GM21515 (cell line): ENCODE measurements at regions not wholly inside any gene's neighbourhood (a gene's known extent, or its start where the extent isn't known, plus 50 kb on each side); places are given as distances from the start of the nearest gene placed in this dataset.
A peak's percentile ranks its signal among the peaks of the same experiment; 100 is the strongest.
"Not testable (repeated sequence)": the region's sequence is repeated elsewhere in the genome, so short reads cannot be mapped to it uniquely, and the experiment has no call there.

Source experiments
- ATAC-seq: cut with Tn5 transposase; IDR thresholded peaks from one replicate; pipeline ENCODE4 v1.9.1; 2021; ENCODE audit not compliant: unreplicated experiment

DNA sequence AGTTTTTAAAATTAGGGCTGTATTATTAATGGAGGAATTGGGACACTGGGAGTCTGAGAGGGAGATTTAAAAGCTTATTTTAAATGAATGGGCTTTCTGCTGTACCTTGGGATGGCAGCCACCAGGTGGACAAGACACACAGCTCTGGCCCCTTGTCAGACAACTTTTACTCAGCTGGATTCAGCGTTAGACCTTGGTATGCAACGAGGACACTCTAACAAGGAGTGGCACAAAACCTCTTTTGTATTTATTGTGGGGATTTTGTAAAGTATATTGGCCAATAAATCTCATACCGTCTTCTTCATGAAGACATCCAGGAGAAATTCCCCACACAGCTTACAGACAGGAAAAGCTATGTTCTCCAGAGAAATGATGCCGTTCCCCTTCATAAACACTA is 105.7 kb downstream of the LCA5 start:
- no peak for ATAC-seq

DNA sequence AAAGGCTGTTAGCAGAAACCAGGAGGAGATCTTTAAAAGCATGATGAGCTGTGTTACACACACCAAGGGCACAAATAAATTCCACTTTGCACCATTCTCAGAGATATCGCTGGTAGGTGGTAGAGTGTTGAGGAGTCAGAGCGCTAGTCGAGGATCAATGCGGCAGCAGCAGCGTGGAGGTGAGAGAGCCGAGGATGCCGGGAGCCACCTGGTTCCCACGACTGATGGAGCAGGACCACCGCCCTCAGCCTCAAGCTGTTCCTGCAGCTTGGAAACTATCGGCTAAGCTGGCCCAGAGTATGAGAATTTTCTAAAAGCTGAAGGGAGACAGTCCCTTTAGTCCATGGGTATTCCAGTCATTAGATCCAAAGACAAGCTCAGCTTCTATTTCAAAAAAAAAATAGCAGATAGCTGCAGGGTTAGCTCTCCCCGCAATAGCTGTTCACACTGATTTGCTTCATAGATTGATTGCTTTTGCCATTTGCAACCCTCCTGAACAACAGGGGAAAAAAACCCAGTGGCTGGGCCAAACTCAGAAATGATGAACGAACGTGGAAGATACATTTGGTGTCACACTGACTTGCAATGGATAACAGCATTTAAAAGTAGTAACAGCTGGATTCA is 106.2 kb downstream of the LCA5 start:
- ATAC-seq, result no peak

DNA sequence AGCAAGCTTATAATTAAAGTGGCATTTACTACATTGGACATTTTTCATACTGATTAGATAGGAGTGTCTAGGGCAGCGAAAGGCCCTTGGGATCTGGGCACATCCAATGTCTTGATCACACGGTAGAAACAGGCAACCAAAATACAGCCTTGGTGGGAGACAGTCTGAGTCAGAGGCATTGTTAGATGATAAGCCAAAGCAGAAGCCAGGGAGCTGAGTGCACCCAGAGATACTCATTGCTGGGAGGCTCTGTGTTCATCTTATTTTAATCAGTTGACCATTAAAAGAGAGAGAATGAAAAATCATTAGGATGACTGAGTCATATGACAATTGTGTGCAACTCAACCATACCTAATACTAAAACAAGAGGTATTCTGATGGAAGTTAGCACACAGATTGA is 109.5 kb downstream of the LCA5 start:
- no peak for ATAC-seq

DNA sequence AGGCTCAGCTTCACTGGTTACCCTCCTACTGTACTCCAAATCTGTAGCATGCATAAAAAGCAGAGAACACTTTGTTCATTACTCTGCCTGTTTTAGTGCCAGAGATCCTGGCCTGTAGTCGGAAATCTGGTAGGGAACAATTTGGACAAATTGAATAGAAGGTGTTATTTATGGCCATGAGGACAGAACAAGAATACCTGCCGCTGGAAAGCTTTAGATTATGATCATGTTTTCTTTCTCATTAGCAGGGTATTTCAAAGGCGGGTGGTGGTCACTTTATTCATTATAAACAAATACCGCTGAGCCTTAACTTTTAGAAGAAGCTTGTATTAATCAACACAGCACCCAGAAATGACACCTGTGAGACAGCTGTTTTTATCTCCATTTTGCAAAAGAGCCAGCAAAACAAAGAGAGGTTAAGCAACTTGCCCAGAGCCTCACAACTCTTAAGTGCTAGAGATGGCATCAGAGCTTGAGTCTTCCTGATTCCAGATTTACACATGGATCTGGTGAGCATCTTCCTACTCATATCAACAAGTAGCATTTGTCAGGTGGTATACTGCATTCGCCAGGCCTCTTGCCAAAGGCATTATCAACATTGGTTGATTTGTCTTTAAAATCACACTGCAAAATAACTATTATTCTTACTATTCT is 110.5 kb downstream of the LCA5 start:
- ATAC-seq, result no peak

DNA sequence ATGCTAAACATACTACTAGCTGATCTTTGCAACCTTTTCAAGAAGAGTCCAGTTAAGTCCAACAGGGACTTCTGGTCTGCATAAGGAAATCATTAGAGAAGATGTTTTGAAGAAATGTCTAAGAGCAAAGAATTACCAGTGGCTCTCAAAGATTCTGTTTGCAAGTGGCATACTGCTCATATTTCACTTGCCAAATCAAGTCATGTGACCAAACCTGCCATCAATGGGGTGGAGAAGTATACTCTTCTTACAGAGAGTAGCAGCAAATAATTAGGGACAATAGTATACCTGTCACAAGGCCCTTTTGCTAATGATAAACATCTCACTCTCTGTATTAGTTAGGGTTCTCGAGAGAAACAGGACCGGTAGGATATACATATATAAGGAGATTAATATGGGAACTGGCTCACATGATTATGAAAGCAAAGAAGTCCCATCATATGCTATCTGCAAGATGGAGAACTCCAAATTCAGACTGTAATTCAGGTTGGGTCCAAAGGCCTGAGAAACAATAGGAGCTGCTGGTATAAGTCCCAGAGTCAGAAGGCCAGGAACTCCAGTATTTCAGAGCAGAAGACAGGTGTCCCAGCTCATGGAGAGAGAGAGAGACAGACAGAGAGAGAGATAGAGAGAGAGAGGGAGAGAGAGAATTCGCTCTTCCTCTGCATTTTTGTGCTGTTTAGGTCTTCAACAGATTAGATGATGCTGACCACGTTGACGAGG is 111.5 kb downstream of the LCA5 start:
- no peak for ATAC-seq

DNA sequence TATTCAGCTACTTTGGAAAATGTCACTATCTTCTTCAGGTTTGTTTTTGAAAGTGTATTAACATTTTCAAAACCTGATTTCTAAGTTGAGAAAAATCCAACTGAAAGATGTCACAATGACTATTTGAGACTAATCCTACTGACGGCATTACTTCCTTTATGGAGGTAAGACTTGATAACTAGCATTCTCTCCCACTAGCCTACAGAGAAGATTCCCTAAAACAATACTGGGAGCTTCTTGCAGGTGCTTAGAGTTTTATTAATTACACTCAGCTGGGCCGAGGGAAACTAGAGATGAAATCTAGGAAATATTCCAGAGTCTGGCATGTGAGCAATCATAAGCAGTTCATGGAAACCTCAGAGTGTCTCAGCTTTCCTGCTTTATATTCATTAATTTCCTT is 114.0 kb downstream of the LCA5 start:
- ATAC-seq, result no peak

DNA sequence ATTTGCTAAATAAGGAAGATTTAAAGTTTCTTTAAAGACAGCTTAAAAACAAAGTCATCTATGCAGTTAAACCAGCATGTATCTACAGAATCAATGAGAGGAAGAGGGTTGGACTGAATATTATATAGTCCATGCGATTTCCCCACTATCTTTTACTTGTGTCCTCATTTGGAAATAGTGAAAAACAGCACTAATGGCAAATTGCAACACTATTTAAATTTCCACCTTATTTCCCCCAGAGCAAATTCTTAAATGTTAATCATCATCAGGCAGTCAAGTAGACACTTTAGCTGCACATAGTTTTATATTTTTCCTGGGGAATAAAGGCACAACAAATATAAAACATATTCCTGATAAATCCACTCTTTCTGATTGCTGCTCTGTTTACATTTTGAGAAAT is 114.6 kb downstream of the LCA5 start:
- no peak for ATAC-seq

DNA sequence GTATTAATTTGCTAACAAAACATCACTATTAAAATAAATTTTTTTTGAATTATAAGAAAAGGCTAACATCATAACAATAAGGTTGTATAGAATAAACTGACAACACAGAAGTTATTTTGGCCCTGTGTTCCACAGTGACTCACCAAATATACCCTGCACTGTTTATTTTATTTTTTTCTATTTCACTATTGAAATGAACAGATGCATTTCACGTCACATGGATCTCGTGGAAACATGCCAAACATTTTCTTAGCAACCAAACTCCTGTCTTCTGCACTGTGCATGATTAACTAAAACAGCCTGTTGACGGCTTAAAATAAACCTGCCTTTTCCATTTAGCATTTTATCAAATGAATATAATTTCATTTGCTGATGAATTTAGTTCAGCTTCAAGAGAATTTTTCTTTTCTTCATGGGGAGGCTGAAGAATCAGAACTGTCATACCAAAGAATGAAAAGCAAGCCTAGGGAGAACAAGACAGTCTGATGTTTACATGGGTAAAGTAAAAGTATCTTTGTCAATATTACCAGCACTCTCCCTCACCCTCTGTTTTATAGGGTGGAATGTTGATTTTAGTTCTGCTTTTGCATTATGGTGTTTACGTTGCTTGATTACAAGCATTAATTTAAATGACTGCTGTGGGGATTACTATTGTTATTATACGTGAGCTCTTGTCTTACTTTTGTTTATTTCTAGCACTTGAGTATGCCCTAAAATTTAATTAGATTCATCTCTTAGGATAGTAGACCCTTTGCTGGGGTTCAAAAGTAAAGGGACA is 115.3 kb downstream of the LCA5 start:
- peak; percentile 62 for ATAC-seq

DNA sequence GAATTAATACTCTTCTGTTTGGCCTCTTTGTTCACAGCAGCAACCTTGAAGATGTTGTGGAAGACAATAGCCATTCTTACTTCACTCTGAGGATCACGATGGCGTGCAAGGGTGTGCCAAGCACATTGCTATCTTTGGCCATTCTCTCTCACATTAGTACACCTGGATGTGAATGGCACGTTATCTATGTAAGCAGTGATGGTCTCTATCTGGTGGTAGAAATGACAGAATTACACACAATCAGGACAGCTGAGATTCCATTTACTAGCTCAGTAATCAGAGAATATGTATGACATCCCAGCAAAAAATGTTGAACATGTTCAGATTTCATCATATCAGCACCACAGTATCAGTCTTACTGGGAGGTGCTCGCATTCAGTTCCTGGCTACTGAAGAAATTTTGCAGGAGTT is 116.2 kb downstream of the LCA5 start:
- no peak for ATAC-seq

DNA sequence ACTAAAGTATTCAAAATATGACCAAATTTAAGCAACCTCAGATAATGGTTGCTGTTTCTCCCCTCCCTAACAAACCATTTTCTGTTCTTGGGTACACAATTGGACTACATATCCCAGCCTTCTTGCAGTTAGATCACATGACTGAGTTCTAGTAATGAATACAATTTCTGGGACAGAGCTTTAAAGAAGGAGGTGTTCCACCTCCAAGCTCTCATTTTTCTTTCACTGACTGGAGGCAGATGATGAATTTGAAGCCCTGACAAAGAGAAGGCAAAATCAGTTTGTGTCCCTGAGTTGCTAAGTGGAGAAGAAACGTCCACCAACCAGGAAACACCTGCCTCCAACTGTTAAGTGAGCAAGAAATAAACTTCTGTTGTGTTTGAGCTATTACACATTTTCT is 117.2 kb downstream of the LCA5 start:
- no peak for ATAC-seq

DNA sequence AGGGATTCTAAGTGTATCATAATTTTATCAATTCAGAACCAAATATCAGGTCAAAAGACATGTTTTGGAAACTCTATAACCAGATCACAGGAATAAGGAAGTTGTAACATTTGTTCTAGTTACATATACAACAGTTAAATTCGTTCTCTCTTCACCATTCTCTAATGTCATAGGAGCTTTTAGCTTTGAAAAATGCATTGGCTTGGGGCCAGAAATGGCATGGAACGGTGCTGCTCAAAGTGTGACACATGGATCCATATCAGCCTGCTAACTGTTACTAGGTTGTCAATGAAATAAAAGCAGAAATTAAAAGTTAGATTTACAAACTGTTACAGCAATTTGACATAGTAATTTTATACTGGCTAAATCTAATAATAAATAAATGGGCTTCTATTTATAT is 120.3 kb downstream of the LCA5 start:
- ATAC-seq, result no peak

DNA sequence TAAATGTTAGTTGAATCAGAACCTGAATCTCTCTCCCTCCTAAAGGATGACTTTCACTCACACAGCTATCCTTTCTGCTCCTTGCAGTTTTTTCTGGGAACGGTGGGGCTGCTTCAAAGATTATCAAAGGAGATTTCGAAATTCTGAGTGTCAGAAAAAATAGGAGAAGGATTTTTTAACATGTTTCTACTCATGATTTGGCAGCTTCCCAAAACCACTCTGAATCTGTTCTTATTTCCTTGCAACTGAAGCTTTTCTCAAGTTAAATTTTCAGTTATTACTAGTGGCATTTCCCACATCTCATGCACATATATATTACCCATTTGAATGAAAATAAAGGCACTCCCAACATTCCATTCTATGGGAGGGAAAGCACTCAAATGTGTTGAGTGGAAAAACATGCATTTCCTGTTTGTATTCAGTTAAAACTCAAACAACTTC is 123.6 kb downstream of the LCA5 start:
- no peak for ATAC-seq

DNA sequence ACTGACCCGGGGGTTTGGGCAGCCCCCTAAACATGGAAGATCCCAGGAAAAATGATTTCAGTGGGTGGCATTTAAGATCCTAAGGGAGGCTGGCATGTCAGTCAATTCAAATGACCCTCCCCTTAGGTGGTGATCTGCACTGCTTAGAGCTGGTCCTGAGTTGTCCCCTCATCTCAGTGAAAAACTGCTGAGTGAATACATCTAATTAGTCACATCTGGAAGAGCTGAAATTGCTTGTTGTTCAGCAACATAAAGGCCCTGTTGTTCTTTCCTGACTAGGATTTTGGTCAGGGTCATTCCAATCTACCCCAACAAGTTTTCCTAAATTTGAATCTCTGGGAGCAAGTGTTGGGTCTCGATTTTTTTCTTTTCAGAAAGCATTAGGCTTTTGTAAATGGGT is 126.4 kb downstream of the LCA5 start:
- ATAC-seq, result no peak

DNA sequence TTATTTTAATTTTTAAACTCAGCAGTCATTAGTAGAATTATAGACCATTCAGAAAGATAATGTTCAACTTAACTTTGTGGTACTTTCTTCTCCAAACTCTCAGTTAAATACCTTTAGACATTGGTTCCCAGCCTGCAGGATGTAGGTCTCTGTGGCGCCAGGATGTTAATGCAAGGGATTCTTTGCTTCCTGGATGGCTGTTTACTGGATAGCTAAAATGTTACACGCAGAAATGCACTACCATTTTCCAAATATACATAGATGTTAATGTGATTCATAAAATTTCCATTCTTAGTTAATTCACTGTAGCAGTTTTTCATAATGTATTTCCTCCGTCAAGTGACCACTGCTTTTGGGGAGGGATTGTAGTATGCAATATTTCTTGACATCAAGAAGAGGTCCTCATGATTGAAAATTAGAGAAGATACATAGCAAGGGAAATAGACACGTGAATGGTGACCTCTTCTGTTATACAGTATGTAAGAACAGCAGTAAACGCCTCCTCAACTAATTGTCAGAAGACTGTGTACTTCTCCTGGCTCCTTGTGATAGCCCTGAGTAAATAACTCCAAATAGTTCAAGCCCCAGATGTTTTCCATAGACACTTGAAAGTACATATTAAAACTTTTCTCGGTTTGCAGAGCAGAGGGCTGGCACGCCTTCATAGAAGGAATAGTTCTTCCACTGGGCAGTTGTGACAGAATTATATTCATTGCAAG is 128.8 kb downstream of the LCA5 start:
- ATAC-seq, result no peak

DNA sequence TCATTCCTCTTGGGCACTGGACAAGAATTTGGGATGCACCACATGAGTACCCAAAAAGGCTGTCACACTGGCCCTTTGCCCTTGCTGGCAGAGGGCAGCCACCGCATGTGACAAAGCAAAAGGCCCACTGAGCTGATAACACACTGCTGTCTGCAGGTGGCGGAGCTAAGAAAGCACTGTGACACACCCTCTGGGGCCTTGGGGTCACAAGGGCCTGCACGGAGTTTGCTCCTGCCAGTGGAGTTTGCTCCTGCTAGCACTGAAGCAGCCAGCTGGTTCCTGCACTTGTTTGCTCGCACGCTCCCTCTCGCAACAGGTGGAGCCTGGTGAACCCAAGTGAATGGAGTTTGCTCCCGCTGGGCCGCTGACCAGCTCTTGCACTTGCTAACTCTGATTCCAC is 132.6 kb downstream of the LCA5 start:
- no peak for ATAC-seq

DNA sequence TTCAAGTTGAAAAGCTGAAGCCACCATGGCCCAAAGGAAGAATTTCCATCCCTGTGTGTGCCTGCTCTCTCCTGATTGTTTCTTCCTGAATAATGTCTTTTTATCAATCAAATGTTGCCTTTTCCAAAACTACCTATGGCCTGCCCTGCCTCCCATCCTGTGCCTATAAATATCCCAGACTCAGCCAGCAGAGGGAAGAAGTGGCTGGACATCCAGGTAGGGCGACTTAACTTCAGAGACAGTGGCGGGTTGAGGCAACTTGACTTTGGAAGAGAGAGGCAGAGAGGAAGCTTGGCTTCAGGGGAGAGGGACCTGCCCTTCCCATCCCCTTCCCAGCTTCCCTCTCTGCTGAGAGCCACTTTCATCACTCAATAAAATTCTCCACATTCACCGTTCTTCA is 133.0 kb downstream of the LCA5 start:
- ATAC-seq, result no peak

DNA sequence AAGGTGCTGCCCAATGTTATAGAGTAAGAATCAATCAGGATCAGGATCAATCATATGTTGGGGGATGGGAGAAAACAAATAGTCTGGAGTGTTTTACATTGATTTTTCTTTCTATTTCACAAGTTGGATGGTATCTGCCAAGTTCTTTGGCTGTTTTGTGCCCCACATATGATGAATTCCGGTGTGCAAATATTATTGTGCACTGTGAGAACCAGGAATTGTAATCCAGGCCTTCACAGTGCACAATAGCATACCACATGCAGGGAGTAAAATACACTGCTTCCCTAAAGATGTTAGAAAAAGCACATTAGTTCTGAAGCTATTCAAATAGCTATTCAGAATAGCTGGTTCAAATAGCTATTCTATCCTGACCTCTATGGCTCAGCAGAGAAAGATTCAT is 133.7 kb downstream of the LCA5 start:
- ATAC-seq, result no peak

DNA sequence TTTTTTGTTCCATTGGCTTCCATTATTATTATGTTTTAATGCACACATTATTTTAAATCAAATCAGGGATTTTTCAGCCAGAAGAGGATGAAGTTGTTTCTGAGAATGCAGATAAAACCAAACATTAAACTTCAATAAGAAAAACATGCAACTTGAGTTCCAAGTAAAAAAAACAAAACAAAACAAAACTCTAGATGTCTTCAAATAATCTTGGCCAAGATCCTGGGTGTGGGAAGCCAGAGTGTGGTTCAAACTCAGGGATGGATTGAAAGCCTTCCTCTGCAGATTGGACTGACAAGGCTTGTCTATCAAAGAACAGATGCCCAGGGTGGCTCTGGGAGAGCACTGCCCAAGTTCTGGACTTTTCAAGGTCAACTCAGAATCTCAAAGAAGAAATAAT is 134.1 kb downstream of the LCA5 start:
- ATAC-seq, result no peak

DNA sequence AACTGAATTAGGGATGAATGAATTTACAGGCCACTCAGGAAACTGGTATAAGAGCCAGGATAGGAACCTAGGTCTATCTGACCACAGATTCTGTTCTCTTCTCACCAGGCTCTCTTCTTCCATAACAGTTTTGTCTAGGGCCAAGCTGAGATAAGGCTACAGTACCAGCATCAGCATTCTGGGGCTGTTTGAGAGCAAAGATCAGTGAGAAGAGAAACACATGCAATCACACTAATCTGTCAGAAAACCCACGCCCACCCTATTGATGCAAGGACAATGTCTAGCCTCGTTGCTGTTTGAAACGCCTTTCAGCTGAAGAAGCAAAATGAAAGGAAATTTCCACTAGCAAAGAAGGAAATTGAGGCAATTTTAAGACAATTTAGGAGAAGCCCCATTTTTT is 137.7 kb downstream of the LCA5 start:
- no peak for ATAC-seq

DNA sequence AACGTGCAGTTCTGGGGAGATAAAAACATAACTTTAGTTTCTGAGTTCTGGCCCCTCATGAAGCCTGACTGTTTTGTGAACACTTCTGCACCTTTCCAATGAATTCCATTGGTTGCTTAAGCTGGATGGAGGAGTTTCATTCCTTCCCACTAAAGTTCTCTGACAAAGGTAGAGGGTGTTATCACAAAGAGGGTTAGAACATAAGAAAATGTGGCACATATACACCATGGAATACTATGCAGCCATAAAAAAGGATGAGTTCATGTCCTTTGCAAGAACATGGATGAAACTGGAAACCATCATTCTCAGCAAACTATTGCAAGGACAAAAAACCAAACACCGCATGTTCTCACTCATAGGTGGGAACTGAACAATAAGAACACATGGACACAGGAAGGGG is 138.6 kb downstream of the LCA5 start:
- not testable (repeated sequence) for ATAC-seq

DNA sequence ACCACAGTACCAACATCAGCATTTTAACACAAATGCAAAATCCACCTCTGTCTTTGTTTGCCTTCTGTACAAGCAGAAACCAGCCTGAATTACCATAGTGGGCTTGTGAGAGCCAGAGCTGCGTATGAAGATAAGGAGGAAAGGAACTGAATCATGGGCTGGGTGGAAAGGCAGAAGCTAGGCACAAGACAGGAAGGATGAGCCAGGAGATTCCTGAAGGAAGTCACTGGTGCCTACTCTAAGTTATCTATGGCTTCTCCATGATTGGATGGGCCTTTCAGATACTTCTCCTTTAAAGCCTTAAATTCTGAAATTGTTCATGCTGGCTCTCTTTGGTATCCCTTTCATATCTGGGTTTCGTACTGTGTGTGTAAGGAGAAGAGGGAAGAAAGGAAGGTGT is 140.6 kb downstream of the LCA5 start:
- ATAC-seq, result no peak
